WERI-Rb-1 (cell line): ENCODE measurements at regions not wholly inside any gene's neighbourhood (a gene's known extent, or its start where the extent isn't known, plus 50 kb on each side); places are given as distances from the start of the nearest gene placed in this dataset.

Experiments used
- DNase-seq: peaks from one replicate; pipeline ENCODE4 v3.0.0-alpha.2; 2020
- H3K27ac ChIP-seq: fragments of 250-450 bp; sonication (Bioruptor Pico); 2 replicates; pipeline ENCODE4 v1.5.1; 2020; ENCODE audit warnings: mild to moderate bottlenecking, moderate library complexity
- H3K27me3 ChIP-seq: fragments of 250-450 bp; sonication (Bioruptor Pico); 2 replicates; pipeline ENCODE4 v1.5.1; 2021; ENCODE audit warnings: mild to moderate bottlenecking, low read depth, moderate library complexity; ENCODE audit not compliant: insufficient read depth, severe bottlenecking
- H3K36me3 ChIP-seq: fragments of 250-450 bp; sonication (Bioruptor Pico); 2 replicates; pipeline ENCODE4 v1.5.1; 2020; ENCODE audit warnings: mild to moderate bottlenecking, moderate library complexity
- H3K4me3 ChIP-seq: 2 replicates; pipeline ENCODE4 v1.5.1; 2011; ENCODE audit warnings: low read depth, mild to moderate bottlenecking, control low read depth, low read length
- H3K9me3 ChIP-seq: fragments of 250-450 bp; sonication (Bioruptor Pico); 2 replicates; pipeline ENCODE4 v1.5.1; 2021; ENCODE audit warnings: mild to moderate bottlenecking, moderate library complexity; ENCODE audit not compliant: severe bottlenecking
- TF ChIP-seq, protein P1 (sequence below): IDR thresholded peaks from 2 replicates; pipeline ENCODE4 v1.5.1; 2011; ENCODE audit warnings: low read depth, mild to moderate bottlenecking, control low read depth, inconsistent platforms, low read length

DNA sequence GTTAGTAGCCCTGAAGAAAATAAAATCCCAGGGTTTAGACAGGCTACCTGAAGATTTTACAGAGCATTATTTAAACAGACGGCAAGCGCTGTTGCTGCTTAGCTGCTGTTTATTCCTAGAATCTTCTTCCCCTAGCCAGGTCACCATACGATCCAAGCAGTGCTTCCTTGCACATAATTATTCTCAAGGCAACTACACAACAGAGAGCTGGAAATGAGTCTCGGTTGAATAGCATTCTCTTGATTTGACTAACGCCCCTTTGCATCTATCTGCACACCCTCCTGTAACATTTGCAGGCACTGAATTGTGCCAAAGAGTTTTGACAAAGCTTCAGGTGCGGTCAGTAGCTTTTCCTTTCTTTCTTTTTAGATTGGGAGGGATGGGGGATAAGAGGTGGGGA, 564.4 kb downstream of the TBL1XR1 start:
- Histone ChIP-seq H3K27me3 (no peaks in the 10 kb centered on the region), H3K36me3 (no peaks in the 10 kb centered on the region), H3K9me3 (no peaks in the 10 kb centered on the region), H3K27ac (no peak overlapping the region), H3K4me3 (no peak overlapping the region)
- DNase-seq: no peak
- TF ChIP-seq, protein P1, sequence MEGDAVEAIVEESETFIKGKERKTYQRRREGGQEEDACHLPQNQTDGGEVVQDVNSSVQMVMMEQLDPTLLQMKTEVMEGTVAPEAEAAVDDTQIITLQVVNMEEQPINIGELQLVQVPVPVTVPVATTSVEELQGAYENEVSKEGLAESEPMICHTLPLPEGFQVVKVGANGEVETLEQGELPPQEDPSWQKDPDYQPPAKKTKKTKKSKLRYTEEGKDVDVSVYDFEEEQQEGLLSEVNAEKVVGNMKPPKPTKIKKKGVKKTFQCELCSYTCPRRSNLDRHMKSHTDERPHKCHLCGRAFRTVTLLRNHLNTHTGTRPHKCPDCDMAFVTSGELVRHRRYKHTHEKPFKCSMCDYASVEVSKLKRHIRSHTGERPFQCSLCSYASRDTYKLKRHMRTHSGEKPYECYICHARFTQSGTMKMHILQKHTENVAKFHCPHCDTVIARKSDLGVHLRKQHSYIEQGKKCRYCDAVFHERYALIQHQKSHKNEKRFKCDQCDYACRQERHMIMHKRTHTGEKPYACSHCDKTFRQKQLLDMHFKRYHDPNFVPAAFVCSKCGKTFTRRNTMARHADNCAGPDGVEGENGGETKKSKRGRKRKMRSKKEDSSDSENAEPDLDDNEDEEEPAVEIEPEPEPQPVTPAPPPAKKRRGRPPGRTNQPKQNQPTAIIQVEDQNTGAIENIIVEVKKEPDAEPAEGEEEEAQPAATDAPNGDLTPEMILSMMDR: no peak

DNA sequence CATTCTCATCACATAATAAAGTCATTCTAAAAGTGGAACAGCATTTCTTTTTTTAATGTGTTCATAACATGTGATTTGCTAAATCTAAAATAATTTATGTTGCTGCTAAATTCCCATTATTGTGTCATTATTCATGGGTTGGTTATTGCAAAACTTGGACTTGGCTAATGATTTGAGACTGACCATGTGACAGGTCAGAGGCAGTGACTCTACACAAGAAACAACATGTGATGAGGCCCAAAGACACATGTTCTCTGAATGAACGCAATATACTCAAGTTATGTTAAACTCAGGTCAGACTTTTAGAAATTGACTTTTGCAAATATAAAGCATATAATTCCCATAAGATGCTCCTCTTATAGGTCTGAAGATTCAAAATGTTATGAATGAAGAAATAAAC, 566.1 kb downstream of the TBL1XR1 start:
- no peaks in the 10 kb centered on the region for H3K9me3 ChIP-seq
- no peak overlapping the region for H3K4me3 ChIP-seq
- no peaks in the 10 kb centered on the region for H3K36me3 ChIP-seq
- DNase-seq: no peak
- TF ChIP-seq, protein P1: no peak
- H3K27ac ChIP-seq: no peak overlapping the region
- H3K27me3 ChIP-seq: no peaks in the 10 kb centered on the region

DNA sequence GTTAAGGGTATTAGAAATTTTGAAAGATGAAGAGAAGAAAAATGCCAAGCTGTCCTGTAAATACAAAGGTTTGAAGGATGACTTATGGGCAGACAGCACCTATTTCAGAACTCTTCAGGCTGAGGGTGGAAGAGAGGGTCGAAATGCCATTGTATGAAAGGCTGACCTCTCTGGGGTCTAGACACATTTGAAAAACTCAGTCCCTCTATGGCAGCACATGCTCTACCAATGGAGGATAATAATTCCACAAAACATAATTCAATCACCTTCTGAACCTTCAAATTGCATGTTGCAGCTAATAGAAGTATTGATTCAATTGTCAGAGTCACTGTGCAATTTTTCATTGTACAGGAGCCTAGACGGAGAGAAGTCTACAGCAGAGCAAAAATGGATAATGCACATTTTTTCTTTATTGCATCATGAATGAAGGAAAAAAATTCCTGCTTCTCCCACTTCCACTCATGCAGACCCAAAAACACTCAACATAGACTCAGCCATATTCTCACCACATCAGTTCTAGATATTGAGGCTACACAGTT, 569.1 kb downstream of the TBL1XR1 start:
- Histone ChIP-seq H3K27ac (no peak overlapping the region), H3K36me3 (no peaks in the 10 kb centered on the region), H3K9me3 (no peaks in the 10 kb centered on the region), H3K27me3 (no peaks in the 10 kb centered on the region), H3K4me3 (no peak overlapping the region)
- TF ChIP-seq, protein P1: no peak
- no peak for DNase-seq

DNA sequence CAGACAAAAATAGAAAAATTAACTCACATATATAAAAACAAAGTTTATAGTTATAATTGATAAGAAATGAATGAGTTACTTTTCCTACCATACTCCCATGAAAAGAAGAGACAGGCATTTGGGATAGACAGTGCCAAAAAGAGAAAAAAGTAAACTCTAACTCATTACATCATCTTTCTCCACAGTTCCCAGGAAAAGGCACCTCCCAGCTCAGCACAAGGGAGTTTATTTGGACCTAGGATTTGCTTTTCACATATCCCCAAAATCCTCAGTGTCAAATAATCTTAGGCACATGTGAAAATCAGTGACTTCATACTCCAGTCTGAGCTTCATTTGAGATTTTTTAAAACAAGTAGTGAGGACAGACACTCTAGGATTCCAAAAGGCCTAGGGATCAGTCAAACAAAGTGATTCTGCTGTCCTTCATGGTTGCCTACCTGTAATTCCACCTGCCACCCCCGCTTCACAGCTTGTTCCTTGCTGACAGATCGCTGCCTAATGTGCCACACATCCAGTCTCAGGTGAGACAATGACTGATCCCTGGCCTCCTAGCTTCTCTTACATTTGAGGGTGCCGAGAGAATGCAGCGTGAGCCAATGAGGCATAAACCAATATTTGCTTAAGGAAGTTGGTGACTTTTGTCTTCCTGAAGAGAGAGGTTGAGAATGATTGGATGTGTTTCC, 573.7 kb downstream of the TBL1XR1 start:
- no peak for DNase-seq
- no peaks in the 10 kb centered on the region for H3K27me3 ChIP-seq
- no peak overlapping the region for H3K4me3 ChIP-seq
- H3K27ac ChIP-seq: no peak overlapping the region
- H3K9me3 ChIP-seq: no peaks in the 10 kb centered on the region
- H3K36me3 ChIP-seq: no peaks in the 10 kb centered on the region
- TF ChIP-seq, protein P1: no peak

DNA sequence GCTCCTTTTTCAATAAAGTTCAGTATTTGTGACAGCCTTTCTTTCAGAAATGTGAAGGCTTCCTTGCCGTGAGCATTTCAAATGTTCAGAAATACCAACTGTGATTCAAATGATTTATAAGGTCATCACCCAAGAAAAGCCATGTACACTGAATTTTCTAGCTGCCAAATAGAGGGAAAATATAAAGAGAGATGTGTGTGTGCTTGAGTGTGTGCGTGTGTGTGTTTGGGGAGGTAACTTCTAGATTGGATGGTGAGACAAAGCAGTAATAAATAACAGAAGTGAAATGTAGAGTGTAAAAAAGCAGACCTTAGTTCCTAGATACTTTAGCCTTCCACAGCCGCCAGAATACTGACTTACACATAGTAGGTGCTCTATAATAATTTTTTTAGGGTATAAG, 577.4 kb downstream of the TBL1XR1 start:
- no peak overlapping the region for H3K27ac ChIP-seq
- H3K9me3 ChIP-seq: no peaks in the 10 kb centered on the region
- TF ChIP-seq, protein P1: no peak
- H3K36me3 ChIP-seq: no peaks in the 10 kb centered on the region
- H3K27me3 ChIP-seq: no peaks in the 10 kb centered on the region
- no peak overlapping the region for H3K4me3 ChIP-seq
- no peak for DNase-seq

DNA sequence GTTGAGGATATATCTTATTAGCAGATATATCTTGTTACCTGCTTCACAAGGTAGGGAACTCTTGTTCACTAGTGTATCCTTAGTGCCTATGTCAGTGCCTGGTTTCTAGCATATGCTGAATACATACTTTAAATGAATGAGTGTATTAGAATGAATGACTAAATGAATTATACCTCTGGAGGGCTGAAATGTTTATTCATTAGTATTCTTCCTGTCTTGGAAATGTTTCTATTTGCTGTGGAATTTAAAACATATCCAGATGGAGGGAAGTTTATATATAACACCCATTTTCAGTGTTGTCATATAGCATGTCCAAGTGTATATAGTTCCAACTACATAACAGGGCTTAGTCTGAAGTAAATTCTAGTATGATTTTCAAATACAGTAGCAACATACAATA, 581.5 kb downstream of the TBL1XR1 start:
- TF ChIP-seq, protein P1: no peak
- Histone ChIP-seq H3K36me3 (no peaks in the 10 kb centered on the region), H3K4me3 (no peak overlapping the region), H3K27me3 (no peaks in the 10 kb centered on the region), H3K27ac (no peak overlapping the region), H3K9me3 (no peaks in the 10 kb centered on the region)
- no peak for DNase-seq
